SU-DHL-6 (cell line): ENCODE measurements at regions not wholly inside any gene's neighbourhood (a gene's known extent, or its start where the extent isn't known, plus 50 kb on each side); places are given as distances from the start of the nearest gene placed in this dataset.

ENCODE experiments used
- H2AFZ ChIP-seq: fragments of 200-600 bp; sonication (generic); 2 replicates; pipeline ENCODE4 v1.6.1; 2014; ENCODE audit warnings: low read depth, mild to moderate bottlenecking, moderate library complexity, mixed read lengths, antibody characterized with exemption, low read length; ENCODE audit not compliant: severe bottlenecking
- H3F3A ChIP-seq: fragments of 200-600 bp; shearing (Covaris generic); 2 replicates; pipeline ENCODE4 v1.6.0; 2016; ENCODE audit warnings: antibody characterized with exemption, mild to moderate bottlenecking; ENCODE audit not compliant: insufficient read depth
- H3K27ac ChIP-seq: fragments of 200-600 bp; sonication (generic); 2 replicates; pipeline ENCODE4 v1.5.1; 2016; ENCODE audit warnings: low read depth, mild to moderate bottlenecking, low read length, moderate library complexity, mixed read lengths
- H3K27me3 ChIP-seq: fragments of 200-600 bp; sonication (generic), shearing (Covaris generic); 2 replicates; pipeline ENCODE4 v1.6.0; 2014; ENCODE audit warnings: mild to moderate bottlenecking, low read length
- H3K36me3 ChIP-seq: fragments of 200-600 bp; sonication (generic); 2 replicates; pipeline ENCODE4 v1.6.1; 2014; ENCODE audit warnings: mild to moderate bottlenecking, low read length, mixed read lengths
- H3K4me2 ChIP-seq: fragments of 300-600, 200-600 bp; shearing (Covaris generic), sonication (generic); 2 replicates; pipeline ENCODE4 v1.6.0; 2014; ENCODE audit warnings: low read length, low read depth, mild to moderate bottlenecking; ENCODE audit not compliant: poor library complexity, severe bottlenecking
- H3K4me3 ChIP-seq: fragments of 200-600 bp; sonication (generic); 2 replicates; pipeline ENCODE4 v1.5.1; 2014; ENCODE audit warnings: antibody characterized with exemption, low read length, mild to moderate bottlenecking, mixed read lengths; ENCODE audit not compliant: insufficient read depth, poor library complexity, severe bottlenecking
- H3K79me2 ChIP-seq: fragments of 200-600 bp; sonication (generic); 2 replicates; pipeline ENCODE4 v1.6.1; 2014; ENCODE audit warnings: mild to moderate bottlenecking, low read length, moderate library complexity; ENCODE audit not compliant: insufficient read depth
- H3K9ac ChIP-seq: fragments of 200-600 bp; sonication (generic); 2 replicates; pipeline ENCODE4 v1.7.0; 2014; ENCODE audit warnings: mild to moderate bottlenecking, low read length
- H3K9me2 ChIP-seq: fragments of 200-600 bp; sonication (generic); replicated peaks from 2 replicates; pipeline ENCODE4 v1.6.1; 2014; ENCODE audit warnings: low read length; ENCODE audit not compliant: insufficient read depth
- H3K9me3 ChIP-seq: fragments of 200-600 bp; sonication (generic); 2 replicates; pipeline ENCODE4 v1.6.1; 2014; ENCODE audit warnings: low read length, mixed read lengths; ENCODE audit not compliant: insufficient read depth
- H4K20me1 ChIP-seq: fragments of 200-600 bp; sonication (generic); 2 replicates; pipeline ENCODE4 v1.6.1; 2014; ENCODE audit warnings: low read depth, mild to moderate bottlenecking, antibody characterized with exemption, low read length, moderate library complexity, mixed read lengths
- EZH2phosphoT487 ChIP-seq: fragments of 200-600 bp; sonication (generic), shearing (Covaris generic); conservative IDR thresholded peaks from 2 replicates; pipeline ENCODE4 v1.6.1; 2018; ENCODE audit warnings: mild to moderate bottlenecking, antibody characterized with exemption, low read length, moderate library complexity, mixed read lengths
- TF ChIP-seq, protein P1 (sequence below): fragments of 200-600 bp; sonication (generic); IDR thresholded peaks from one replicate; pipeline ENCODE4 v1.5.1; 2017; ENCODE audit warnings: antibody characterized with exemption, mild to moderate bottlenecking, low read length, moderate library complexity; ENCODE audit not compliant: insufficient read depth, poor library complexity, severe bottlenecking

DNA sequence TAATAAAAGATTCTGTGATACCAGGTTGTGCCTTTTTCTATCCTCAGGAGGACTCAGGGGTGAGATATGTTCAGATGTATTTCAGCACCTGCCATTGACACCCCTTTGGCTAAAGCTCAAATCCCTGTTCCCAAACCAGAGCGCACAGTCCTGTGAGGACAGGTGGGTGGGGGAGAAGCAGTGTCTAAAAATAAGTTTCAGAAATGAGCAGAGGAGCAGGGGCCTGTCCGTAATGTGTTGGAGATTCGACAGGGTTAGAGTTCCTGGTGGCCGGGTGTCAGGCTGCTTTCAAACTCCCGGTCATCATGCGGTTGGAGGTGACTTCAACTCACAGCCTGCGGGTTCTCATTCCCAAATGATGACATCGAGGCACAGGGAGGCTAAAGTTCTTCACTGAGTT, 211.5 kb downstream of the KLF6 start:
- Histone ChIP-seq H3K27me3 (no peaks in the 10 kb centered on the region), H2AFZ (no peak overlapping the region), H3K9me3 (no peaks in the 10 kb centered on the region), H4K20me1 (no peaks in the 10 kb centered on the region), H3K4me2 (no peak overlapping the region), H3K79me2 (no peaks in the 10 kb centered on the region), H3K36me3 (no peaks in the 10 kb centered on the region), H3K9ac (no peak overlapping the region), H3K9me2 (no peaks in the 10 kb centered on the region; the same call in 1 of the 2 replicates), H3K4me3 (no peak overlapping the region), H3F3A (no peaks in the 10 kb centered on the region), H3K27ac (no peak overlapping the region)
- TF ChIP-seq EZH2phosphoT487 = no peak
- TF ChIP-seq, protein P1, sequence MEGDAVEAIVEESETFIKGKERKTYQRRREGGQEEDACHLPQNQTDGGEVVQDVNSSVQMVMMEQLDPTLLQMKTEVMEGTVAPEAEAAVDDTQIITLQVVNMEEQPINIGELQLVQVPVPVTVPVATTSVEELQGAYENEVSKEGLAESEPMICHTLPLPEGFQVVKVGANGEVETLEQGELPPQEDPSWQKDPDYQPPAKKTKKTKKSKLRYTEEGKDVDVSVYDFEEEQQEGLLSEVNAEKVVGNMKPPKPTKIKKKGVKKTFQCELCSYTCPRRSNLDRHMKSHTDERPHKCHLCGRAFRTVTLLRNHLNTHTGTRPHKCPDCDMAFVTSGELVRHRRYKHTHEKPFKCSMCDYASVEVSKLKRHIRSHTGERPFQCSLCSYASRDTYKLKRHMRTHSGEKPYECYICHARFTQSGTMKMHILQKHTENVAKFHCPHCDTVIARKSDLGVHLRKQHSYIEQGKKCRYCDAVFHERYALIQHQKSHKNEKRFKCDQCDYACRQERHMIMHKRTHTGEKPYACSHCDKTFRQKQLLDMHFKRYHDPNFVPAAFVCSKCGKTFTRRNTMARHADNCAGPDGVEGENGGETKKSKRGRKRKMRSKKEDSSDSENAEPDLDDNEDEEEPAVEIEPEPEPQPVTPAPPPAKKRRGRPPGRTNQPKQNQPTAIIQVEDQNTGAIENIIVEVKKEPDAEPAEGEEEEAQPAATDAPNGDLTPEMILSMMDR = no peak

DNA sequence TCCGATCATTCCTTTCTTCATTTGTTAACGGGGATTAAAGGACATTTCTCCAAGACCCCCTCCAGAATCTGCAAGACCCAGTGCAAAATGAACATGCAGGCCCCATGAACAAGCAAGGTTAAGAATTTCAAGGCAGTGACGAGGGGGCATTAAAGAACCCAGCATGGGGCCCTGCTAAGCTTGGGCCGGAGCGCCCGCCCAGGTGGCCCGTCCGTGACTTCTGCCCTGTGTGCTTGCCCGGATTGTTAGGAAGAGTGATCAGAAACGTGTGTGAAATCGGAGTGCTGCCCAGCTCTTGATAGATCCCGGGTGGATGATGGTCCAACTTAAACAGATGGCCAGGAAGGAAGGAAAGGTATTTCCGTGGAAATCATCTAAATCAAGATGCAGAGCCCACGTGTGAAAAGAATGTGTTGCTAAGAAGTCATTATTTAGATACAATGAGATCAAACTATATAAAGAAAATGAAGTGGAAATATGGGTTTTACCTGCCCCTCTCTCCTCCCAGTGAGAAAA, 213.6 kb downstream of the KLF6 start:
- H3K27ac ChIP-seq = no peak overlapping the region
- no peaks in the 10 kb centered on the region; the same call in 1 of the 2 replicates for H3K9me2 ChIP-seq
- H3K9ac ChIP-seq = no peak overlapping the region
- TF ChIP-seq, protein P1 = no peak
- TF ChIP-seq EZH2phosphoT487 = no peak
- H3K79me2 ChIP-seq = no peaks in the 10 kb centered on the region
- H3F3A ChIP-seq = no peaks in the 10 kb centered on the region
- H3K36me3 ChIP-seq = no peaks in the 10 kb centered on the region
- no peak overlapping the region for H3K4me2 ChIP-seq
- no peaks in the 10 kb centered on the region for H3K27me3 ChIP-seq
- H3K9me3 ChIP-seq = no peaks in the 10 kb centered on the region
- no peak overlapping the region for H3K4me3 ChIP-seq
- H2AFZ ChIP-seq = no peak overlapping the region
- H4K20me1 ChIP-seq = no peaks in the 10 kb centered on the region

DNA sequence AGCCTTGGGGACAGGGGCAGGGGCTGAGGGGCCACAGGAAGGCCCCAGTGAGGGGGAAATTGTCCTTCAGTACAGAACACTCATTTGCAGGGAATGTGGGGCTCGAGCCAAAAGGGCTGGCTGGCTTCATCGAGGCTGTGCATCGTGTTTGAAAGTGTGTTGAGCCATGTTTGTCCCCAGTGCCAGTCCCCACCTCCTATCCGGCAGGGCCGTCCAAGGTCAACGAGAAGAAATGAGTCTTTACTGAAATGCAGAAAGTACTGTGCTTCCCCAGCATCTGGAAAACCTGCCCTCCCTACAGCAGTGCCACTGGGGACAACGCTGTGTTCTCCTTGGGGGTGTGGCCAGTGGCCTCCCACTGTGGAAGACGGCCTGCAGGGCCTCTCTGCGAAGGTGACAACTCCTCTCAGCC, 214.1 kb downstream of the KLF6 start:
- Histone ChIP-seq H3K4me3 (no peak overlapping the region), H3K4me2 (no peak overlapping the region), H3K9me3 (no peaks in the 10 kb centered on the region), H3F3A (no peaks in the 10 kb centered on the region), H3K27ac (no peak overlapping the region), H3K79me2 (no peaks in the 10 kb centered on the region), H3K9ac (no peak overlapping the region), H3K36me3 (no peaks in the 10 kb centered on the region), H2AFZ (no peak overlapping the region), H3K27me3 (no peaks in the 10 kb centered on the region), H4K20me1 (no peaks in the 10 kb centered on the region), H3K9me2 (no peaks in the 10 kb centered on the region; the same call in 1 of the 2 replicates)
- TF ChIP-seq, protein P1 = no peak
- TF ChIP-seq EZH2phosphoT487 = no peak
